GM12873 (cell line): ENCODE measurements at regions not wholly inside any gene's neighbourhood (a gene's known extent, or its start where the extent isn't known, plus 50 kb on each side); places are given as distances from the start of the nearest gene placed in this dataset.

Source experiments
- TF ChIP-seq, protein P1 (sequence below): IDR thresholded peaks from 2 replicates; pipeline ENCODE4 v1.5.1; 2012; ENCODE audit warnings: low read depth, mild to moderate bottlenecking, moderate library complexity, low read length, control low read depth; ENCODE audit not compliant: insufficient read depth; ENCODE audit errors: missing control alignments

DNA sequence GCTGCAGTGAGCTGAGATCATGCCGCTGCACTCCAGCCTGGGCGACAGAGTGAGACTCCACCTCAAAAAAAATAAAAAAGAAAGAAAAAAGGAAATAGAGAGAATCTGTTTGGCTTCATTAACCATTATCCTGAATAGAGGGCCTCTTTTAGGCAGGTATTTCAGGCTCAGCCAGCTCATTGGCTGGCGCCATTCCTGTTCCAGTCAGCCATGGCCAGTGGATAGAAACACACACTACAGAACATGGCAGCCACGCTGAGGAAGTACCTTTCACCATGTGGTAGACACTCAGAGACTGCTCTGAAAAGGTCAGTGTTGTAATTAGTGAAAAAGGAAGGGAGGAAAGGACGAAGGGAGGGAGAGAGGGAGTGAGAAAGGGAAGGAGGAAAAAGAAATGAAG is 340.0 kb upstream of the ACTBL2 start:
- TF ChIP-seq, protein P1, sequence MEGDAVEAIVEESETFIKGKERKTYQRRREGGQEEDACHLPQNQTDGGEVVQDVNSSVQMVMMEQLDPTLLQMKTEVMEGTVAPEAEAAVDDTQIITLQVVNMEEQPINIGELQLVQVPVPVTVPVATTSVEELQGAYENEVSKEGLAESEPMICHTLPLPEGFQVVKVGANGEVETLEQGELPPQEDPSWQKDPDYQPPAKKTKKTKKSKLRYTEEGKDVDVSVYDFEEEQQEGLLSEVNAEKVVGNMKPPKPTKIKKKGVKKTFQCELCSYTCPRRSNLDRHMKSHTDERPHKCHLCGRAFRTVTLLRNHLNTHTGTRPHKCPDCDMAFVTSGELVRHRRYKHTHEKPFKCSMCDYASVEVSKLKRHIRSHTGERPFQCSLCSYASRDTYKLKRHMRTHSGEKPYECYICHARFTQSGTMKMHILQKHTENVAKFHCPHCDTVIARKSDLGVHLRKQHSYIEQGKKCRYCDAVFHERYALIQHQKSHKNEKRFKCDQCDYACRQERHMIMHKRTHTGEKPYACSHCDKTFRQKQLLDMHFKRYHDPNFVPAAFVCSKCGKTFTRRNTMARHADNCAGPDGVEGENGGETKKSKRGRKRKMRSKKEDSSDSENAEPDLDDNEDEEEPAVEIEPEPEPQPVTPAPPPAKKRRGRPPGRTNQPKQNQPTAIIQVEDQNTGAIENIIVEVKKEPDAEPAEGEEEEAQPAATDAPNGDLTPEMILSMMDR, result no peak

DNA sequence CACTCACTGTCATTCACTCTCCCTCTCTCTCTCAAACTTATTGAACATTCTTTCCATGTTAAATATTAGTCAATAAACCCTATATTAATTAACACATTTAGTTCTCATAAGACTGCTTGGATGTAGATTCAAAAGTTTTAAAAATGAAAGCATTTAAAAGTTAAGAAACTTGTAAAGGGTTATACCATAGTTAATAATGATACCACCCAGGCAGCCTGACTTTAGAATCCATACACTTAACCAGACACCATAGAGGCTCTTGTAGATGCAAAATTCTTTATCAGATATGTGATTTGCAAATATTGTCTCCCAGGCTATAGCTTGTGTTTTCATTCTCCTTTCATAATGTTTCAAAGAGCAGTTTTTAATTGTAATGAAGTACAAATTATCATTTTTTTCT is 335.8 kb upstream of the ACTBL2 start:
- TF ChIP-seq, protein P1, result no peak

DNA sequence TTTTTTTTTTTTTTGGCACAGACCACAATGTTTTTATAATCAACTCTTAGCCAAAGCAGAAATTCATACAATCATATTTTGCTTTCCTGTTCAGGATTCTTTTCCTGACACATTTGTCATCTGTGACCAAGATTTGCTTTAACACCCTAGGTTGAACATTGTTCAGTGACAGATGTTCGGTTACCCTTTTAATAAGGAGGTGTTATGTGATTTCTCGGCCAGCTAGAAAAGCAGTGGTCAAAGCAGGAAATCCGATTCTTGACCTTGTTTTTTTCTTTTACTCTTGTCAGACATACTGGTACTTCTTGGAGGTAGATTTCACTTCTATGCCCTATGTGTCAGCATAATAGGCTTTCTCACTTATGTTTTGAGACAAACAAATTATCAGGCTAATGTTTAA is 335.3 kb upstream of the ACTBL2 start:
- TF ChIP-seq, protein P1, result no peak

DNA sequence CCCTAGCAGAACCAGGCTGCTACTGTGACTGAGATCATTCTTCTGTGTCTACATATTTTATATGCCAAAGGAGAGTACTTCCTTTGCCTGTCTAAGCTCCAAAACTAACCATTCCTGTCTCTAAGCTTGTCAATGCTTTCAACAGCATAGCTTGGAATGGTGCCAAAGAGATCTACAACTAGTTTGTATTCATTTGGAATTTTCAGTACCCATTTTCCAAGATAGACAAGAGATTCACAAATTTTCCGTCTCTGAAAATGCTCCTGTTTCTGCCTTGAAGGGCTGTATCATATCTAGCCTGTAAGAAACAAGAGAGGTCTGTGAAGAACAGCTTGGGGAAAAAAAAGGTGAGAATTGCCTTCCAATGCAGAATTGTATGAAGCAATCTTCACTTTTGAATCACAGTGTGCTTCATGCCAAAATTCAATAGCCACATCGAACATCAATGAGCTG is 334.4 kb upstream of the ACTBL2 start:
- TF ChIP-seq, protein P1, result no peak

DNA sequence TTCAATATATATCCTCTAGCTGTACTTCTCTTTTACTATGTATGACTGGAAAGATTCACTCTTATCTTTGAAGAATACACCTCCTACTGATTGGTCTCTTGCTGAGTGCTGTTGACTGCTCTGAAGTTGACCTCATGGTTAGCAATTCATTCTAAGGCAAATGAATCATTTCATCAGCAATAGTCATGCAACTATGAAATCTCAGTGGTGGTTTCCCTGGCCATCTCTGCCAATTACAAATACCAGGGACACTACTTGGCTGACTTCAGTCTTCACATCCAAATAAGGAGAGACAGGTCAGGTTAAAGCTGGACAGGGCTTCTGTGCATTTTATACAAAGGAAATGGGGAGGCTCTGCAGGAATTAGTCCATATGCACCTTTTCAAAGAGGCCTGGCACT is 333.5 kb upstream of the ACTBL2 start:
- TF ChIP-seq, protein P1, result no peak

DNA sequence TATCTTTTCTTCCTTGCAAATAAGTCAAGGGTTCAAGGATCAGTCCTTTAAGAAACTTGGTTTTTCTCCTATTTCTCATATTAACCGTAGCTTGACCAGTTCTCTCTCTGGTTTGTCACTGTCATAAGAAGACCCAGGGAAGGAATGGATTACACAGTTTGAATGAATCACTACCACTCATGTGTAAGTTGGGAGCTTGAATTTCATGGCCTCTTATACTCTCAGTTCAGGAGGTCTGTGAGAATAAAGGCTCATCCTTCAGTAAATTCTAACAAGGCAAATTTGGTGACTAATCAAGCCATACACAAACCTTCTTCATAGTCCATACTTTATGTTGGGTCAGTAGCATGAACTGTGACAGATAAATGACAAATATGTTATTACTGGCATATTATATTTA is 323.1 kb upstream of the ACTBL2 start:
- TF ChIP-seq, protein P1, result no peak

DNA sequence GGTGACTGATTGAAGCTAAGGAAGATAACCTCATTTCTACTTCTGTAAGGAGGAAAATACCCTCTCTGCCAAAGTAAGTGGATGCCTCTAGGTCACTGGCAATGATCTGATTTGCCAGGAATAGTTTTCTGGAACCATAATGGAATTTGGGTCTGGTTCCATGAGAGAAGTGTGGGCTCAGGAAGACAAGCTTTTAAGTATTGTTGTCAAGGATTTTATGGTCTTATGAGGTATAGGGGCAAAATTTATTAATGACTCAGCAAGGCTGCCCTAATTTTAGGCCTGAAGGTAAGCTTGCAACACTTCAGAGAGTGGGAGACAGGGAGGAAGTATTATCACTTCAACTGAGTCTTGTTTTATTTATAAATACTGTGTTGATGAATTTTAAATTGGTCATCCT is 322.6 kb upstream of the ACTBL2 start:
- TF ChIP-seq, protein P1, result no peak
